Osteoblast (primary cell): ENCODE measurements at regions not wholly inside any gene's neighbourhood (a gene's known extent, or its start where the extent isn't known, plus 50 kb on each side); places are given as distances from the start of the nearest gene placed in this dataset.

Source experiments
- DNase-seq: peaks from one replicate; pipeline ENCODE4 v3.0.0; 2011; ENCODE audit warnings: low spot score, mixed read lengths; ENCODE audit not compliant: insufficient read length; ENCODE audit errors: missing footprints
- H2AFZ ChIP-seq: 2 replicates; pipeline ENCODE4 v1.6.0; 2011; ENCODE audit warnings: mild to moderate bottlenecking, low read length
- H3K27ac ChIP-seq: 2 replicates; pipeline ENCODE4 v1.5.1; 2011; ENCODE audit warnings: mild to moderate bottlenecking, low read depth, low read length, moderate library complexity
- H3K27me3 ChIP-seq: 2 replicates; pipeline ENCODE4 v1.6.0; 2012; ENCODE audit warnings: mild to moderate bottlenecking, control low read depth, inconsistent platforms, low read length, moderate library complexity; ENCODE audit not compliant: insufficient read depth
- H3K36me3 ChIP-seq: 2 replicates; pipeline ENCODE4 v1.5.1; 2011; ENCODE audit warnings: mild to moderate bottlenecking, low read length, control low read depth, moderate library complexity; ENCODE audit not compliant: insufficient read depth
- H3K4me1 ChIP-seq: 2 replicates; pipeline ENCODE4 v1.5.1; 2011; ENCODE audit warnings: mild to moderate bottlenecking, low read length, control low read depth, moderate library complexity; ENCODE audit not compliant: insufficient read depth
- H3K4me2 ChIP-seq: 2 replicates; pipeline ENCODE4 v1.6.0; 2011; ENCODE audit warnings: mild to moderate bottlenecking, low read length; ENCODE audit not compliant: insufficient read depth
- H3K4me3 ChIP-seq: fragments of 200-600 bp; sonication (generic); 3 replicates; pipeline ENCODE4 v1.5.1; 2012; ENCODE audit warnings: mild to moderate bottlenecking, low read length, inconsistent platforms; ENCODE audit not compliant: insufficient read depth
- H3K79me2 ChIP-seq: 2 replicates; pipeline ENCODE4 v1.6.0; 2012; ENCODE audit warnings: mild to moderate bottlenecking, low read length, control low read depth, inconsistent platforms; ENCODE audit not compliant: insufficient read depth
- H3K9me3 ChIP-seq: 2 replicates; pipeline ENCODE4 v1.5.1; 2011; ENCODE audit warnings: low read depth, low read length, control low read depth
- H4K20me1 ChIP-seq: 2 replicates; pipeline ENCODE4 v1.6.0; 2012; ENCODE audit warnings: mild to moderate bottlenecking, low read length, control low read depth; ENCODE audit not compliant: insufficient read depth
- TF ChIP-seq, protein P1 (sequence below): IDR thresholded peaks from 2 replicates; pipeline ENCODE4 v1.5.1; 2011; ENCODE audit warnings: mild to moderate bottlenecking, low read depth, low read length, moderate library complexity; ENCODE audit errors: extremely low read depth

DNA sequence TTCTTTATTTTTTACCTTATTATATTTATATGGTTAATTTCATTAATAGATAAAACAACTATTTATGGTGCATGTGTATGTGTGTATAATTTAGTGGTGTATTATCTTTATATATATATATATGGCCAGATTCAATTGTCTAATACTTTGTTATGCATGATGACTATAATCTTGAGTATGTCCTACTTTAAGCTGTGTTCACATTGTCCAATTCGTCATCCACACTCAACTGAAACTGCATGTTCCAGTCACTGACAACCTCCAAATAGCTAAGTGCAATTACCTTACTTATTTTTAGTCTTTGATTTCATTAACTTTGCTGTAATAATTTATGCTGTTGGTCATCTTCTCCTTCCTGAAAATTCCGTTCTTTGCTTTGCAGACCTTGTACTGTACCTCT lies 306.5 kb upstream of the TMTC1 start:
- H3K36me3 ChIP-seq: no peaks in the 10 kb centered on the region
- H3K9me3 ChIP-seq: no peaks in the 10 kb centered on the region
- no peak for DNase-seq
- no peak overlapping the region for H2AFZ ChIP-seq
- H3K4me2 ChIP-seq: no peak overlapping the region
- TF ChIP-seq, protein P1, sequence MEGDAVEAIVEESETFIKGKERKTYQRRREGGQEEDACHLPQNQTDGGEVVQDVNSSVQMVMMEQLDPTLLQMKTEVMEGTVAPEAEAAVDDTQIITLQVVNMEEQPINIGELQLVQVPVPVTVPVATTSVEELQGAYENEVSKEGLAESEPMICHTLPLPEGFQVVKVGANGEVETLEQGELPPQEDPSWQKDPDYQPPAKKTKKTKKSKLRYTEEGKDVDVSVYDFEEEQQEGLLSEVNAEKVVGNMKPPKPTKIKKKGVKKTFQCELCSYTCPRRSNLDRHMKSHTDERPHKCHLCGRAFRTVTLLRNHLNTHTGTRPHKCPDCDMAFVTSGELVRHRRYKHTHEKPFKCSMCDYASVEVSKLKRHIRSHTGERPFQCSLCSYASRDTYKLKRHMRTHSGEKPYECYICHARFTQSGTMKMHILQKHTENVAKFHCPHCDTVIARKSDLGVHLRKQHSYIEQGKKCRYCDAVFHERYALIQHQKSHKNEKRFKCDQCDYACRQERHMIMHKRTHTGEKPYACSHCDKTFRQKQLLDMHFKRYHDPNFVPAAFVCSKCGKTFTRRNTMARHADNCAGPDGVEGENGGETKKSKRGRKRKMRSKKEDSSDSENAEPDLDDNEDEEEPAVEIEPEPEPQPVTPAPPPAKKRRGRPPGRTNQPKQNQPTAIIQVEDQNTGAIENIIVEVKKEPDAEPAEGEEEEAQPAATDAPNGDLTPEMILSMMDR: no peak
- no peak overlapping the region for H3K27ac ChIP-seq
- no peaks in the 10 kb centered on the region for H4K20me1 ChIP-seq
- H3K4me1 ChIP-seq: peaks cover 4% of the 10 kb centered on the region
- H3K79me2 ChIP-seq: no peaks in the 10 kb centered on the region
- no peak overlapping the region for H3K4me3 ChIP-seq
- no peaks in the 10 kb centered on the region for H3K27me3 ChIP-seq

DNA sequence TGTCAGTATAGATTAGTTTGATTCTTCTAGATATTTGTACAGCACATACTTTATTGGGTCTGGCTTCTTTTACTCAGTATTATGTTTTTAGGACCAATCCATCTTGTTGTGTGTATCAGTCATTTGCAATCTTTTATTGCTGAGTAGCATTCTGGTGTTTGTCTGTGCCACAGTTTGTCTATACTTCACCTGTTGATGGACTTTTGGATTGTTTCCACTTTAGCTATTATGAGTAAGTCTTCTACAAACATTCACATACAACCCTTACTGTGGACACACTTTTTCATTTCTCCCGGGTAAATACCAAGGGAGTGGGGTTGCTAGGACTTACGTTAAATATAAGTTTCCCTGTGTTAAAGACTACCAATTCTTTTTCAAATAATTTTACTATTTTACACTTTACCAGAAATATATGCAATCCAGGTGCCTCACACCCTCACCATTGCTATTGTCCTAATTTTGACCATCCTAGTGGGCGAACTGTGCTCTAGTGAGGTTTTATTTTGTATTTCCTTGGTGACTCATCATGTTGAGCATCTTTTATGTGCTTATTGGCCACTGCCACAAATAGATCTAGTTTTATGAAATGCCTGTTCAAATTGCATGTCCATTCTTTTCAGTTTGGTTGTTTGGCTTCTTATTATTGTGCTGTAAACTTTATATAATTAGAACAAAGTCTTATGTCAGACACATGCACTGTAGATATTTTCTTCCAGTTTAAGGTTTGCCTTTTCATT lies 304.7 kb upstream of the TMTC1 start:
- H4K20me1 ChIP-seq: no peaks in the 10 kb centered on the region
- no peaks in the 10 kb centered on the region for H3K79me2 ChIP-seq
- DNase-seq: no peak
- TF ChIP-seq, protein P1: no peak
- no peak overlapping the region for H2AFZ ChIP-seq
- H3K36me3 ChIP-seq: no peaks in the 10 kb centered on the region
- H3K4me2 ChIP-seq: no peak overlapping the region
- peaks cover 4% of the 10 kb centered on the region for H3K4me1 ChIP-seq
- no peaks in the 10 kb centered on the region for H3K9me3 ChIP-seq
- no peaks in the 10 kb centered on the region for H3K27me3 ChIP-seq
- no peak overlapping the region for H3K4me3 ChIP-seq
- no peak overlapping the region for H3K27ac ChIP-seq

DNA sequence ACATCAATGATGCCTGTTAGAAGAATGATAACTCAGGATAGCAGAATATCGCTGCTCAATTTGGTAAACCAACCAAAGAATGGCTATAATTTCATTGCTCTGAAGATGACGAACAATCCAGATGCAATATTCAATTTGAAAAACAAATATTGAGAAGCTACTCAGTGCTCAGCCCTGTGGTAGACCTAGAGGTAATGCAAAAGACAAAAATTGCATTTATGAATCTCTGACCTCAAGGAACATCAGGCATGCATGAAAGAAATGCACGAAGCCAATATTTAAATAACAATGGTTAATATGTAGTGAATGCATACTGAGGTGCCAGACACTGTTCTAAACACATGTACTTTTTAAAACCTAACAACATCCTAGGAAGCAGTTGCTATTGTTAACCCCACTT lies 298.6 kb upstream of the TMTC1 start:
- no peaks in the 10 kb centered on the region for H4K20me1 ChIP-seq
- DNase-seq: no peak
- no peak overlapping the region for H3K4me3 ChIP-seq
- no peaks in the 10 kb centered on the region for H3K79me2 ChIP-seq
- no peak overlapping the region for H3K4me2 ChIP-seq
- no peak overlapping the region for H3K27ac ChIP-seq
- peaks cover 3% of the 10 kb centered on the region for H3K27me3 ChIP-seq
- no peaks in the 10 kb centered on the region for H3K9me3 ChIP-seq
- TF ChIP-seq, protein P1: no peak
- no peaks in the 10 kb centered on the region for H3K36me3 ChIP-seq
- H3K4me1 ChIP-seq: peaks cover 4% of the 10 kb centered on the region
- H2AFZ ChIP-seq: no peak overlapping the region

DNA sequence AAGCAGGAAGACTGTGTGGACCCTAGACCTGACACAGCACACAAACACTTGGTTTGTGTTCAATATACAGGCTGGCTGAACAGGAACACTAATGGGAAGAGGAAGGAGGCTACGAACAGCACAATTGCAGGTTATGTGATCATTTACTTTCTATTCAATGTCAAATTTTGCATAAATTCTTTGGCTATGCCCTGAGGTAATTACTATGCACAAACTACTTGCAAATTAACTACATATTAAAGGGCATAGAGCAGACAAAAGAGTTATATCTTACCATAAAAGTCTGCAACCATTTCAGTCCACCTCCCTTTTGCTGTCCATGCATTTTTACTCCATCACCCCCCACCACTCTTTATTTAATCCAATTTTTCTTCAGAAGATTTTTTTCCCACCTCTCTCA lies 291.2 kb upstream of the TMTC1 start:
- Histone ChIP-seq H3K4me3 (no peak overlapping the region), H3K4me2 (no peak overlapping the region), H3K27ac (no peak overlapping the region), H3K36me3 (no peaks in the 10 kb centered on the region), H3K79me2 (no peaks in the 10 kb centered on the region), H4K20me1 (no peaks in the 10 kb centered on the region), H3K27me3 (no peaks in the 10 kb centered on the region), H2AFZ (no peak overlapping the region), H3K4me1 (no peaks in the 10 kb centered on the region), H3K9me3 (no peaks in the 10 kb centered on the region)
- TF ChIP-seq, protein P1: no peak
- DNase-seq: no peak
